Non-pigmented ciliary epithelial cell (primary cell): ENCODE measurements at regions not wholly inside any gene's neighbourhood (a gene's known extent, or its start where the extent isn't known, plus 50 kb on each side); places are given as distances from the start of the nearest gene placed in this dataset.

Experiments used
- DNase-seq: peaks from one replicate; pipeline ENCODE4 v3.0.0-alpha.2; 2010; ENCODE audit warnings: low read depth

- no peak for DNase-seq
Measured at GRCh38 chr10:4385231-4385870, 440.7 kb upstream of the AKR1E2 start.

- DNase-seq, result no peak
Measured at GRCh38 chr10:4384245-4384644, 441.8 kb upstream of the AKR1E2 start.

- no peak for DNase-seq
Measured at GRCh38 chr10:4383651-4384098, 442.3 kb upstream of the AKR1E2 start.

GRCh38 chr10:4382811-4383210, 443.2 kb upstream of the AKR1E2 start:
- no peak for DNase-seq

- DNase-seq, result no peak
Measured at GRCh38 chr10:4373612-4374011, 452.4 kb upstream of the AKR1E2 start.

GRCh38 chr10:4373098-4373497, 452.9 kb upstream of the AKR1E2 start:
- DNase-seq, result no peak

- peak; percentile 96 for DNase-seq
Measured at GRCh38 chr10:4372601-4373000, 453.4 kb upstream of the AKR1E2 start.

GRCh38 chr10:4371691-4372295, 454.2 kb upstream of the AKR1E2 start:
- DNase-seq, result no peak

GRCh38 chr10:4370376-4370775, 455.6 kb upstream of the AKR1E2 start:
- no peak for DNase-seq

- DNase-seq, result no peak
Measured at GRCh38 chr10:4361581-4361980, 464.4 kb upstream of the AKR1E2 start.

GRCh38 chr10:4359003-4359402, 467.0 kb upstream of the AKR1E2 start:
- no peak for DNase-seq

GRCh38 chr10:4357911-4358310, 468.1 kb upstream of the AKR1E2 start:
- no peak for DNase-seq

- DNase-seq, result no peak
Measured at GRCh38 chr10:4355350-4355749, 470.7 kb upstream of the AKR1E2 start.

GRCh38 chr10:4354382-4354812, 471.6 kb upstream of the AKR1E2 start:
- no peak for DNase-seq

GRCh38 chr10:4353964-4354363, 472.0 kb upstream of the AKR1E2 start:
- no peak for DNase-seq

GRCh38 chr10:4353059-4353655, 472.9 kb upstream of the AKR1E2 start:
- DNase-seq, result no peak

- no peak for DNase-seq
Measured at GRCh38 chr10:4352414-4352961, 473.5 kb upstream of the AKR1E2 start.

GRCh38 chr10:4351723-4352413, 474.1 kb upstream of the AKR1E2 start:
- DNase-seq, result no peak

GRCh38 chr10:4347397-4347796, 478.6 kb upstream of the AKR1E2 start:
- DNase-seq, result no peak

- no peak for DNase-seq
Measured at GRCh38 chr10:4345877-4346646, 479.9 kb upstream of the AKR1E2 start.

- DNase-seq, result peak; percentile 100
Measured at GRCh38 chr10:4344492-4344994, 481.5 kb upstream of the AKR1E2 start.

GRCh38 chr10:4343873-4344272, 482.1 kb upstream of the AKR1E2 start:
- no peak for DNase-seq
